H9 (cell line): ENCODE measurements at regions not wholly inside any gene's neighbourhood (a gene's known extent, or its start where the extent isn't known, plus 50 kb on each side); places are given as distances from the start of the nearest gene placed in this dataset.
A peak's percentile ranks its signal among the peaks of the same experiment; 100 is the strongest.
"Not testable (repeated sequence)": the region's sequence is repeated elsewhere in the genome, so short reads cannot be mapped to it uniquely, and the experiment has no call there.

Experiments used
- DNase-seq: peaks from one replicate; pipeline ENCODE4 v3.0.0-alpha.2; 2017
- H2AFZ ChIP-seq: one replicate; pipeline ENCODE4 v1.6.1; 2013; ENCODE audit warnings: mild to moderate bottlenecking, low read length, control low read depth, moderate library complexity
- H2AK5ac ChIP-seq: 2 replicates; pipeline ENCODE4 v1.6.1; 2013; ENCODE audit warnings: low read length, control low read depth, mixed read lengths; ENCODE audit not compliant: insufficient read length
- H2BK120ac ChIP-seq: one replicate; pipeline ENCODE4 v1.6.1; 2013; ENCODE audit warnings: low read depth, mild to moderate bottlenecking, low read length, control low read depth, inconsistent platforms; ENCODE audit not compliant: poor library complexity, severe bottlenecking
- H2BK12ac ChIP-seq: 2 replicates; pipeline ENCODE4 v1.6.1; 2013; ENCODE audit warnings: low read length, control low read depth, mixed read lengths, low read depth; ENCODE audit not compliant: insufficient read length
- H2BK15ac ChIP-seq: 2 replicates; pipeline ENCODE4 v1.6.1; 2013; ENCODE audit warnings: low read depth, low read length, control low read depth
- H2BK20ac ChIP-seq: one replicate; pipeline ENCODE4 v1.6.1; 2013; ENCODE audit warnings: low read depth, mild to moderate bottlenecking, low read length, control low read depth, inconsistent platforms; ENCODE audit not compliant: poor library complexity, severe bottlenecking
- H2BK5ac ChIP-seq: 2 replicates; pipeline ENCODE4 v1.6.1; 2013; ENCODE audit warnings: low read length, control low read depth, mixed read lengths; ENCODE audit not compliant: insufficient read length
- H3K14ac ChIP-seq: 2 replicates; pipeline ENCODE4 v1.6.1; 2013; ENCODE audit warnings: low read length, control low read depth; ENCODE audit not compliant: insufficient read depth
- H3K18ac ChIP-seq: 2 replicates; pipeline ENCODE4 v1.6.1; 2013; ENCODE audit warnings: low read depth, mild to moderate bottlenecking, mixed read lengths, low read length, control low read depth; ENCODE audit not compliant: insufficient read length
- H3K23ac ChIP-seq: 2 replicates; pipeline ENCODE4 v1.6.1; 2013; ENCODE audit warnings: low read length, control low read depth, mixed read lengths, low read depth; ENCODE audit not compliant: insufficient read length
- H3K23me2 ChIP-seq: 2 replicates; pipeline ENCODE4 v1.6.1; 2013; ENCODE audit warnings: low read depth, mild to moderate bottlenecking, mixed read lengths, low read length, control low read depth; ENCODE audit not compliant: insufficient read length, poor library complexity, severe bottlenecking
- H3K27ac ChIP-seq: 2 replicates; pipeline ENCODE4 v1.5.1; 2013; ENCODE audit warnings: low read length, control low read depth, mixed read lengths, low read depth; ENCODE audit not compliant: insufficient read length
- H3K27me3 ChIP-seq: 2 replicates; pipeline ENCODE4 v1.6.1; 2013; ENCODE audit warnings: low read length, control low read depth, inconsistent platforms; ENCODE audit not compliant: insufficient read depth
- H3K4ac ChIP-seq: 2 replicates; pipeline ENCODE4 v1.6.1; 2013; ENCODE audit warnings: low read depth, mild to moderate bottlenecking, control low read depth, inconsistent platforms, low read length, moderate library complexity
- H3K4me1 ChIP-seq: 2 replicates; pipeline ENCODE4 v1.6.1; 2013; ENCODE audit warnings: low read length, control low read depth, inconsistent platforms; ENCODE audit not compliant: insufficient read depth
- H3K4me2 ChIP-seq: 2 replicates; pipeline ENCODE4 v1.6.1; 2013; ENCODE audit warnings: low read length, control low read depth, mixed read lengths; ENCODE audit not compliant: insufficient read length, insufficient read depth
- H3K56ac ChIP-seq: 2 replicates; pipeline ENCODE4 v1.6.1; 2013; ENCODE audit warnings: low read depth, mild to moderate bottlenecking, mixed read lengths, low read length, control low read depth; ENCODE audit not compliant: insufficient read length
- H3K79me1 ChIP-seq: 2 replicates; pipeline ENCODE4 v1.6.1; 2013; ENCODE audit warnings: low read depth, mild to moderate bottlenecking, moderate library complexity, low read length, control low read depth, inconsistent platforms; ENCODE audit not compliant: insufficient read depth, poor library complexity, severe bottlenecking
- H3K79me2 ChIP-seq: 2 replicates; pipeline ENCODE4 v1.6.1; 2013; ENCODE audit warnings: low read length, control low read depth, inconsistent platforms; ENCODE audit not compliant: insufficient read depth
- H3K9ac ChIP-seq: 2 replicates; pipeline ENCODE4 v1.6.1; 2013; ENCODE audit warnings: low read length, control low read depth, mixed read lengths; ENCODE audit not compliant: insufficient read length; ENCODE audit errors: extremely low read depth
- H3K9me3 ChIP-seq: one replicate; pipeline ENCODE4 v1.6.1; 2013; ENCODE audit warnings: low read depth, low read length, inconsistent platforms; ENCODE audit not compliant: control insufficient read depth
- H3T11ph ChIP-seq: one replicate; pipeline ENCODE4 v1.6.1; 2013; ENCODE audit warnings: mild to moderate bottlenecking, low read length, control low read depth, inconsistent platforms
- H4K20me1 ChIP-seq: one replicate; pipeline ENCODE4 v1.6.1; 2013; ENCODE audit not compliant: control insufficient read depth, insufficient read length, insufficient read depth
- H4K5ac ChIP-seq: 2 replicates; pipeline ENCODE4 v1.6.1; 2013; ENCODE audit warnings: low read depth, mild to moderate bottlenecking, mixed read lengths, low read length, control low read depth; ENCODE audit not compliant: insufficient read length
- H4K8ac ChIP-seq: replicated peaks from 2 replicates; pipeline ENCODE4 v1.6.1; 2013; ENCODE audit warnings: low read length, control low read depth, mixed read lengths, low read depth; ENCODE audit not compliant: insufficient read length
- H4K91ac ChIP-seq: 2 replicates; pipeline ENCODE4 v1.6.1; 2013; ENCODE audit warnings: low read depth, mild to moderate bottlenecking, moderate library complexity, mixed read lengths, low read length, control low read depth; ENCODE audit not compliant: insufficient read length
- H3K27ac Mint-ChIP-seq, 3 experiments: 2 replicates in 2 of 3; 3 replicates in 1 of 3; pipeline ENCODE4 v1.8.0; 2020 to 2021; ENCODE audit warnings: mixed read lengths in 3 of 3, mild to moderate bottlenecking in 1 of 3, moderate library complexity in 1 of 3
- H3K27me3 Mint-ChIP-seq: 2 replicates; pipeline ENCODE4 v1.8.0; 2021; ENCODE audit warnings: low read depth, mild to moderate bottlenecking, moderate library complexity, mixed read lengths
- H3K36me3 Mint-ChIP-seq, 3 experiments: 2 replicates in 2 of 3; 3 replicates in 1 of 3; pipeline ENCODE4 v1.8.0; 2020 to 2021; ENCODE audit warnings: low read depth in 3 of 3, mixed read lengths in 3 of 3; ENCODE audit not compliant: insufficient read depth in 1 of 3
- H3K4me1 Mint-ChIP-seq, 2 experiments: 2 replicates each; pipeline ENCODE4 v1.8.0; 2020; ENCODE audit warnings: mixed read lengths in 2 of 2
- H3K4me3 Mint-ChIP-seq, 2 experiments: 2 replicates in 1 of 2; 3 replicates in 1 of 2; pipeline ENCODE4 v1.8.0; 2020 to 2021; ENCODE audit warnings: mild to moderate bottlenecking in 2 of 2, mixed read lengths in 2 of 2, moderate library complexity in 1 of 2
- H3K9me3 Mint-ChIP-seq, 2 experiments: 2 replicates in 1 of 2; 3 replicates in 1 of 2; pipeline ENCODE4 v1.8.0; 2020; ENCODE audit warnings: mild to moderate bottlenecking in 2 of 2, mixed read lengths in 2 of 2, moderate library complexity in 1 of 2
- WGBS: extraction: QIAGEN DNeasy Blood & Tissue Kit; methylation state at CpG from one replicate; pipeline ENCODE4 v1.1.7; 2013; ENCODE audit warnings: missing lambda C conversion rate, low lambda C conversion rate, mixed read lengths; ENCODE audit not compliant: insufficient read length; ENCODE audit errors: extremely low coverage; 5-methylcytosine and 5-hydroxymethylcytosine counted together
- TF ChIP-seq, protein P1 (sequence below): fragments of 200-600 bp; sonication (generic); conservative IDR thresholded peaks from 3 replicates; pipeline ENCODE4 v1.8.0; 2021; ENCODE audit warnings: antibody characterized with exemption, mild to moderate bottlenecking

DNA sequence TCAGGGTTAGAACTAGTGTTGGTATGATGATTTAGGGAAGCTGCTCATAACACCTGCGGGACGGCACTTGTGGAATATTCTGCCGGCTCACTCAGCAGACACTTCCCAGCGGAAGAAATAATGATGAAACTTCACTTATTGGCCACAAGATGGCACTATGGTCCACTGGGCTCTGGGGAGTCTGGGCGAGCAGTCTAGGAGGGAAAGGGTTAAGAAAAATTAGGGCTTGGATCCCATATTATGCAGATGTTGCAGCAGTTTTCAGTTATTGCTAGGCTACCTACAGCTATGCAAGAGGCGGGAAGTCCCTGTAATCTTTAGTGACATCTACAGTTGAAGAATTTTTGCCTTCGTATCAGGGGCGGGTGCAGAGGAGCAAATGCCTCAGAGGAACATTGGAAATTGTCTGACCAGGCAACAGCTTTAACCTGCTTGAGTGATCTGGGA is 238.7 kb upstream of the PRSS58 start:
- Histone ChIP-seq H2AFZ (no peak overlapping the region), H3K14ac (no peak overlapping the region), H3K18ac (no peak overlapping the region), H3K9ac (no peak overlapping the region), H3K27me3 (no peaks in the 10 kb centered on the region), H2AK5ac (no peak overlapping the region), H3K4ac (no peak overlapping the region), H2BK15ac (no peak overlapping the region), H3K23me2 (no peaks in the 10 kb centered on the region), H3K4me2 (no peak overlapping the region), H2BK20ac (no peak overlapping the region), H4K8ac (no peak overlapping the region), H3K56ac (no peak overlapping the region), H3K79me2 (no peaks in the 10 kb centered on the region), H3K9me3 (no peaks in the 10 kb centered on the region), H2BK5ac (no peak overlapping the region), H3T11ph (no peak overlapping the region), H4K20me1 (no peaks in the 10 kb centered on the region), H2BK12ac (no peak overlapping the region), H2BK120ac (no peak overlapping the region), H3K27ac (no peak overlapping the region), H3K4me1 (no peaks in the 10 kb centered on the region; the same call in 1 of the 2 replicates), H3K79me1 (no peaks in the 10 kb centered on the region), H3K23ac (no peak overlapping the region), H4K5ac (no peak overlapping the region), H4K91ac (no peak overlapping the region)
- DNase-seq = no peak
- no peaks in the 10 kb centered on the region for H3K36me3 Mint-ChIP-seq
- no CpG with 5 or more reads among the region's 8 CpGs for WGBS
- H3K27me3 Mint-ChIP-seq = peaks cover 29% of the 10 kb centered on the region
- no peaks in the 10 kb centered on the region; a peak in 1 of 5 replicates for H3K9me3 Mint-ChIP-seq
- H3K27ac Mint-ChIP-seq = no peak overlapping the region
- TF ChIP-seq, protein P1, sequence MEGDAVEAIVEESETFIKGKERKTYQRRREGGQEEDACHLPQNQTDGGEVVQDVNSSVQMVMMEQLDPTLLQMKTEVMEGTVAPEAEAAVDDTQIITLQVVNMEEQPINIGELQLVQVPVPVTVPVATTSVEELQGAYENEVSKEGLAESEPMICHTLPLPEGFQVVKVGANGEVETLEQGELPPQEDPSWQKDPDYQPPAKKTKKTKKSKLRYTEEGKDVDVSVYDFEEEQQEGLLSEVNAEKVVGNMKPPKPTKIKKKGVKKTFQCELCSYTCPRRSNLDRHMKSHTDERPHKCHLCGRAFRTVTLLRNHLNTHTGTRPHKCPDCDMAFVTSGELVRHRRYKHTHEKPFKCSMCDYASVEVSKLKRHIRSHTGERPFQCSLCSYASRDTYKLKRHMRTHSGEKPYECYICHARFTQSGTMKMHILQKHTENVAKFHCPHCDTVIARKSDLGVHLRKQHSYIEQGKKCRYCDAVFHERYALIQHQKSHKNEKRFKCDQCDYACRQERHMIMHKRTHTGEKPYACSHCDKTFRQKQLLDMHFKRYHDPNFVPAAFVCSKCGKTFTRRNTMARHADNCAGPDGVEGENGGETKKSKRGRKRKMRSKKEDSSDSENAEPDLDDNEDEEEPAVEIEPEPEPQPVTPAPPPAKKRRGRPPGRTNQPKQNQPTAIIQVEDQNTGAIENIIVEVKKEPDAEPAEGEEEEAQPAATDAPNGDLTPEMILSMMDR = peak; percentile 85
- H3K4me1 Mint-ChIP-seq = peaks cover 8% of the 10 kb centered on the region in 2 experiments
- peak overlapping the region in 1 of 2 experiments; percentile 24; a peak in 1 of 5 replicates for H3K4me3 Mint-ChIP-seq

DNA sequence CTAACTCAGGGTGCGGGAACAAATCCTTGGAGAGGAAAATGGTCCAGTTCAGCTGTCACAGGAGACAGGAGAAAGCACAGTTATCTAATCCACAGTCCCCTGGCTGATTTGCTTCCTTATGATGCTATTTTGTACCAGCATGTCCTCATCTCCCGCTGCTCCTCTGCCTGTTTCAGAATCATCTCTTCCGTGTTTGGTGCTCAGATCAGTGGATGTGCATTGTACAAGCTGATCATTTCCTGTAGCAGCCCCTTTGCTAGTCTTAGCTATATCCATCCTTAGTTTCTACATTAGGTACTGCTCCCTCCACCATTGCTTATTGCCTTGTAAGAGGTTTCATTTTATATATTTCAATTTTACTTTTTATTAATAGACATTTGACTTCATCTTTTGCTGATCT is 238.0 kb upstream of the PRSS58 start:
- not testable (repeated sequence) for H3K79me1 ChIP-seq, H3K4me2 ChIP-seq, H2BK15ac ChIP-seq, H4K91ac ChIP-seq, H2BK20ac ChIP-seq, H3K23ac ChIP-seq, H2BK5ac ChIP-seq, H3K27ac Mint-ChIP-seq, H3K9me3 ChIP-seq, H3K4ac ChIP-seq, H3K56ac ChIP-seq, DNase-seq, H3K23me2 ChIP-seq, H3K27me3 ChIP-seq, H2AFZ ChIP-seq, H3K14ac ChIP-seq, H3K27ac ChIP-seq, H3K18ac ChIP-seq, H3K9me3 Mint-ChIP-seq, H4K20me1 ChIP-seq, H2BK120ac ChIP-seq, H3K36me3 Mint-ChIP-seq, H4K5ac ChIP-seq, H3K79me2 ChIP-seq, H3T11ph ChIP-seq, H2BK12ac ChIP-seq, H2AK5ac ChIP-seq, H3K4me1 ChIP-seq, H3K9ac ChIP-seq, H3K4me3 Mint-ChIP-seq, H3K4me1 Mint-ChIP-seq, H4K8ac ChIP-seq
- H3K27me3 Mint-ChIP-seq = peaks cover 30% of the 10 kb centered on the region
- no CpG with 5 or more reads among the region's 3 CpGs for WGBS
